ENCODE measurements at regions not wholly inside any gene's neighbourhood (a gene's known extent, or its start where the extent isn't known, plus 50 kb on each side); places are given as distances from the start of the nearest gene placed in this dataset.

- no peak for DNase-seq (ENCODE audit: low read depth)
- TF ChIP-seq, protein P1, sequence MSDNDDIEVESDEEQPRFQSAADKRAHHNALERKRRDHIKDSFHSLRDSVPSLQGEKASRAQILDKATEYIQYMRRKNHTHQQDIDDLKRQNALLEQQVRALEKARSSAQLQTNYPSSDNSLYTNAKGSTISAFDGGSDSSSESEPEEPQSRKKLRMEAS (IDR thresholded peaks at IDR 0.05; ENCODE audit: low read depth, low read length), result no peak
- TF ChIP-seq, protein P2, sequence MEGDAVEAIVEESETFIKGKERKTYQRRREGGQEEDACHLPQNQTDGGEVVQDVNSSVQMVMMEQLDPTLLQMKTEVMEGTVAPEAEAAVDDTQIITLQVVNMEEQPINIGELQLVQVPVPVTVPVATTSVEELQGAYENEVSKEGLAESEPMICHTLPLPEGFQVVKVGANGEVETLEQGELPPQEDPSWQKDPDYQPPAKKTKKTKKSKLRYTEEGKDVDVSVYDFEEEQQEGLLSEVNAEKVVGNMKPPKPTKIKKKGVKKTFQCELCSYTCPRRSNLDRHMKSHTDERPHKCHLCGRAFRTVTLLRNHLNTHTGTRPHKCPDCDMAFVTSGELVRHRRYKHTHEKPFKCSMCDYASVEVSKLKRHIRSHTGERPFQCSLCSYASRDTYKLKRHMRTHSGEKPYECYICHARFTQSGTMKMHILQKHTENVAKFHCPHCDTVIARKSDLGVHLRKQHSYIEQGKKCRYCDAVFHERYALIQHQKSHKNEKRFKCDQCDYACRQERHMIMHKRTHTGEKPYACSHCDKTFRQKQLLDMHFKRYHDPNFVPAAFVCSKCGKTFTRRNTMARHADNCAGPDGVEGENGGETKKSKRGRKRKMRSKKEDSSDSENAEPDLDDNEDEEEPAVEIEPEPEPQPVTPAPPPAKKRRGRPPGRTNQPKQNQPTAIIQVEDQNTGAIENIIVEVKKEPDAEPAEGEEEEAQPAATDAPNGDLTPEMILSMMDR (IDR thresholded peaks at IDR 0.05; ENCODE audit: low read depth, low read length), result no peak
- TF ChIP-seq MYC (IDR thresholded peaks at IDR 0.05; ENCODE audit: low read depth, low read length), result no peak
- no peak for TF ChIP-seq POLR2A (IDR thresholded peaks at IDR 0.05; ENCODE audit: extremely low read depth, insufficient read length)
- no peak overlapping the region for H3K4me3 ChIP-seq (ENCODE audit: low read depth, low read length)
Measured at GRCh38 chr18:2415656-2416055, 155.6 kb downstream of the METTL4 start.

DNA sequence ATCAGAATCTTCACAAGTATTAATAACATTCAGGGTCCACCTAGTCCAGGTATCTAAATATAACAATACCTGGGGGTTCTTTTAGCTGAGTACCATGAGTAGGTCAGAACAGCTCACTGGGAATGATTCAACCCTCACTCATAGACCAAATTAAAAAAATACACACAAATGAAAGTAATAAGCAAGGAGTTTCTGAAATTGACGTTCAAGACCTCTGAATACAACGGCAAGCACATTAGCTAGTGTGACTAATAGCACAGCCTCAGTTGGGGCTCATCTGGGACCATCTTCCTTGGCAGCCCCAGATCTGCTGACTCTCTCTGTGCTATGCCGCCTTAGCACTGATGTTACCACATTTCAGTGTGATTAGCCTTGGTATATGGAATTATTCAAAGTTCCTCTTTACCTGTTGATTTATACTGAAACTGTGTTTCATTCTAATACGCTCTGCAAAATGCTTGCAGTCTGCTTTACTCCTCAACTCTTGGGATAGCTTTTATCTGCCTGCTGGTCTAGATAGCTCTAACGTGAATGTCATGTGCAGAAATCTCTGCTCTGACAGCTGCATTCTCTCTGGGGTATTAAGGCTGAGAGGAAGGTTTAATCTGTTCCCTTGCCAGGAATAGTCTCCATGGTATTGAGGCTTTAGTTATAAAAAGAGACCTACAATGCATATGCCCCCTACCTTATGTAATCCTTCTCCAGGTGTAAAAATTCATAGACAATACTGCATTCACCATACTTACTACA is 153.3 kb downstream of the METTL4 start:
- no peak for TF ChIP-seq POLR2A (IDR thresholded peaks at IDR 0.05; ENCODE audit: extremely low read depth, insufficient read length)
- no peak for TF ChIP-seq MYC (IDR thresholded peaks at IDR 0.05; ENCODE audit: low read depth, low read length)
- TF ChIP-seq, protein P2 (IDR thresholded peaks at IDR 0.05; ENCODE audit: low read depth, low read length), result no peak
- TF ChIP-seq, protein P1 (IDR thresholded peaks at IDR 0.05; ENCODE audit: low read depth, low read length), result no peak
- DNase-seq (ENCODE audit: low read depth), result no peak
- no peak overlapping the region for H3K4me3 ChIP-seq (ENCODE audit: low read depth, low read length)

DNA sequence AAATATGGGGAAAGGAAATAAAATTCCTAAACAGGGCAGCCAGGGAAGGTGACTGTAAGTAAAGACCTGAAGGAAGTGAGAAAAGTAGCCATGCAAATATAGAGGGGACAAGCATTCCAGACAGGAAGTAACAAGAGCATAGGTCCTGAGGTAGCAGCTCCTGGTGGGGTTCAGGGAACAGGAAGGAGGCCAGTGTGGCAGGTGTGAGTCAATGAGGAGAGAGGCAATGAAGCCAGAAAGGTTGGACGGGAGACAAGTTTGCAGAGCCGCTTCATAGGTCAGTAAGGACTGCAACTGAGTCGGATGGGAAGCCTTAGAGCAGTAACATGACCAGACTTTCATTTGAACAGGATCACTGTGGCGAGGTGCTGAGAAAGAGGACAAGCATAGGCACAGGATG is 150.9 kb downstream of the METTL4 start:
- TF ChIP-seq, protein P1 (IDR thresholded peaks at IDR 0.05; ENCODE audit: low read depth, low read length), result no peak
- no peak for TF ChIP-seq MYC (IDR thresholded peaks at IDR 0.05; ENCODE audit: low read depth, low read length)
- TF ChIP-seq POLR2A (IDR thresholded peaks at IDR 0.05; ENCODE audit: extremely low read depth, insufficient read length), result no peak
- TF ChIP-seq, protein P2 (IDR thresholded peaks at IDR 0.05; ENCODE audit: low read depth, low read length), result no peak
- H3K4me3 ChIP-seq (ENCODE audit: low read depth, low read length), result no peak overlapping the region
- DNase-seq (ENCODE audit: low read depth), result no peak

DNA sequence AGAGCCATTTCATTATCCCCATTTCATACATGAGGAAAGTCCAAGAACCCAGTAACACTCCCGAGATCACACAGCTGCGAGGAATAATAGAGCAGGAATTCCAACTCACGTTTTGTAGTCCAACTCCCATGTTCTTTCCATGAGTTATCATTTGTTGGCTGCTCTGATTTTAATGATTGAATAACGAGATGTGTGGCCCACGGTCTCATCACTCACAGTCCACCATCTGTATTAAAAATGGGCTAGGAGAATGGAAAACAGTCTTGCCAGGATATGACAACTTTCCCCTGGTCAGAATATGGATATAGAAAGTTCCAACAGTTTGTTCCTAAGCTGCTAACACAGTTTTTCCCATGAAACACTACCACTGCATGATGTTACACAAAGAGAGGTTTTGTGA is 147.5 kb downstream of the METTL4 start:
- TF ChIP-seq MYC (IDR thresholded peaks at IDR 0.05; ENCODE audit: low read depth, low read length) (no peak), POLR2A (IDR thresholded peaks at IDR 0.05; ENCODE audit: extremely low read depth, insufficient read length) (no peak)
- TF ChIP-seq, protein P2 (IDR thresholded peaks at IDR 0.05; ENCODE audit: low read depth, low read length), result no peak
- TF ChIP-seq, protein P1 (IDR thresholded peaks at IDR 0.05; ENCODE audit: low read depth, low read length), result no peak
- DNase-seq (ENCODE audit: low read depth), result no peak
- H3K4me3 ChIP-seq (ENCODE audit: low read depth, low read length), result no peak overlapping the region

GRCh38 chr18:2424420-2424819 is 146.9 kb downstream of the METTL4 start:
- no peak for DNase-seq (ENCODE audit: low read depth)
- no peak overlapping the region for H3K4me3 ChIP-seq (ENCODE audit: low read depth, low read length)
- TF ChIP-seq POLR2A (IDR thresholded peaks at IDR 0.05; ENCODE audit: extremely low read depth, insufficient read length) (no peak), MYC (IDR thresholded peaks at IDR 0.05; ENCODE audit: low read depth, low read length) (no peak)
- TF ChIP-seq, protein P1 (IDR thresholded peaks at IDR 0.05; ENCODE audit: low read depth, low read length), result no peak
- TF ChIP-seq, protein P2 (IDR thresholded peaks at IDR 0.05; ENCODE audit: low read depth, low read length), result no peak
